IMR-90 (cell line): ENCODE measurements at regions not wholly inside any gene's neighbourhood (a gene's known extent, or its start where the extent isn't known, plus 50 kb on each side); places are given as distances from the start of the nearest gene placed in this dataset.

Experiments
- ATAC-seq: fragments of 200-7000 bp; cut with Tn5 transposase; 2 replicates; pipeline ENCODE4 v1.9.1; 2020; ENCODE audit warnings: low read depth, mild to moderate bottlenecking, moderate library complexity
- BruUV-seq: library from RNA; stranded (reverse); fragments of 400-500 nt; replicated peaks from 2 replicates; lab custom pipeline; 2021; lab: Mats Ljungman, UMichigan
- CTCF ChIA-PET: fragments of 300-600 bp; formaldehyde crosslinking; extraction: SDS; loops from one replicate; lab custom pipeline; 2021; ENCODE audit warnings: antibody characterized with exemption; lab: Yijun Ruan, JAX
- POLR2A ChIA-PET: fragments of 300-600 bp; sonication (Branson Sonifier 250); formaldehyde crosslinking; loops from one replicate; lab custom pipeline; 2022; ENCODE audit warnings: antibody characterized with exemption; ENCODE audit not compliant: unreplicated experiment; lab: Charles Lee
- DNase-seq: peaks from one replicate; pipeline ENCODE4 v3.0.0; 2013
- H2AFZ ChIP-seq: replicated peaks from 2 replicates; pipeline ENCODE3; 2013; ENCODE audit warnings: low read length, mild to moderate bottlenecking; ENCODE audit not compliant: poor library complexity
- H2AK5ac ChIP-seq: 2 replicates; pipeline ENCODE4 v1.6.1; 2013; ENCODE audit warnings: low read depth, low read length, inconsistent platforms
- H2AK9ac ChIP-seq: replicated peaks from 2 replicates; pipeline ENCODE3; 2013; ENCODE audit warnings: mild to moderate bottlenecking, low read depth, low read length, moderate library complexity; ENCODE audit not compliant: poor library complexity
- H2BK120ac ChIP-seq: 2 replicates; pipeline ENCODE4 v1.6.1; 2013; ENCODE audit warnings: low read depth, low read length, inconsistent platforms
- H2BK15ac ChIP-seq: 3 replicates; pipeline ENCODE4 v1.6.1; 2013; ENCODE audit warnings: low read depth, low read length, inconsistent platforms
- H2BK20ac ChIP-seq: 2 replicates; pipeline ENCODE4 v1.6.1; 2013; ENCODE audit warnings: low read depth, mild to moderate bottlenecking, inconsistent platforms, low read length, moderate library complexity
- H2BK5ac ChIP-seq: 2 replicates; pipeline ENCODE4 v1.6.1; 2013; ENCODE audit warnings: mild to moderate bottlenecking, low read depth, low read length, inconsistent platforms; ENCODE audit not compliant: poor library complexity, severe bottlenecking
- H3K14ac ChIP-seq: replicated peaks from 2 replicates; pipeline ENCODE4 v1.6.1; 2013; ENCODE audit warnings: low read depth, low read length, inconsistent platforms
- H3K18ac ChIP-seq: 2 replicates; pipeline ENCODE4 v1.6.1; 2013; ENCODE audit warnings: low read depth, low read length, control low read depth
- H3K23ac ChIP-seq: 2 replicates; pipeline ENCODE4 v1.6.1; 2013; ENCODE audit warnings: low read depth, low read length, inconsistent platforms
- H3K27ac ChIP-seq: 2 replicates; pipeline ENCODE4 v1.5.1; 2013; ENCODE audit warnings: mild to moderate bottlenecking, control low read depth, low read length; ENCODE audit not compliant: insufficient read depth
- H3K27me3 ChIP-seq: 2 replicates; pipeline ENCODE4 v1.6.1; 2013; ENCODE audit warnings: low read length; ENCODE audit not compliant: control insufficient read depth, insufficient read depth
- H3K36me3 ChIP-seq: 2 replicates; pipeline ENCODE4 v1.6.1; 2013; ENCODE audit warnings: low read length, mixed read lengths; ENCODE audit not compliant: control insufficient read depth, insufficient read depth
- H3K4ac ChIP-seq: 2 replicates; pipeline ENCODE4 v1.6.1; 2013; ENCODE audit warnings: low read depth, low read length, inconsistent platforms
- H3K4me1 ChIP-seq: 2 replicates; pipeline ENCODE4 v1.6.1; 2013; ENCODE audit warnings: low read length, mixed read lengths; ENCODE audit not compliant: control insufficient read depth, insufficient read depth
- H3K4me2 ChIP-seq: 2 replicates; pipeline ENCODE4 v1.6.1; 2013; ENCODE audit warnings: low read depth, mild to moderate bottlenecking, control low read depth, low read length, moderate library complexity
- H3K4me3 ChIP-seq: 2 replicates; pipeline ENCODE4 v1.5.1; 2013; ENCODE audit warnings: low read depth, mild to moderate bottlenecking, control low read depth, low read length, moderate library complexity; ENCODE audit not compliant: insufficient read depth
- H3K56ac ChIP-seq: 2 replicates; pipeline ENCODE4 v1.6.1; 2013; ENCODE audit warnings: low read length, inconsistent platforms; ENCODE audit not compliant: insufficient read depth; ENCODE audit errors: extremely low read depth
- H3K79me1 ChIP-seq, 2 experiments: 2 replicates each; pipeline ENCODE4 v1.6.1; 2013; ENCODE audit warnings: low read length in 2 of 2, inconsistent platforms in 1 of 2, low read depth in 1 of 2
- H3K9ac ChIP-seq: 2 replicates; pipeline ENCODE4 v1.6.1; 2013; ENCODE audit warnings: low read depth, low read length, control low read depth
- H3K9me1 ChIP-seq: 2 replicates; pipeline ENCODE4 v1.6.1; 2013; ENCODE audit warnings: low read length, inconsistent platforms; ENCODE audit not compliant: insufficient read depth
- H3K9me3 ChIP-seq: 2 replicates; pipeline ENCODE4 v1.6.1; 2013; ENCODE audit warnings: low read length; ENCODE audit not compliant: control insufficient read depth, insufficient read depth
- H4K20me1 ChIP-seq: 2 replicates; pipeline ENCODE4 v1.6.1; 2013; ENCODE audit warnings: low read length, inconsistent platforms; ENCODE audit not compliant: insufficient read depth
- H4K5ac ChIP-seq: 2 replicates; pipeline ENCODE4 v1.6.1; 2013; ENCODE audit warnings: mild to moderate bottlenecking, low read depth, low read length, control low read depth
- H4K8ac ChIP-seq, 2 experiments: 2 replicates each; pipeline ENCODE4 v1.6.1; 2013; ENCODE audit warnings: low read depth in 2 of 2, low read length in 2 of 2, control low read depth in 1 of 2, inconsistent platforms in 1 of 2
- H4K91ac ChIP-seq: 2 replicates; pipeline ENCODE4 v1.6.1; 2013; ENCODE audit warnings: low read depth, low read length, inconsistent platforms; ENCODE audit not compliant: insufficient read depth
- BHLHE40 ChIP-seq: fragments of 150-350 bp; IDR thresholded peaks from 2 replicates; pipeline ENCODE4 v1.6.1; 2016; ENCODE audit warnings: mild to moderate bottlenecking, low read depth, low read length
- CEBPB ChIP-seq: IDR thresholded peaks from 2 replicates; pipeline ENCODE4 v1.6.1; 2012; ENCODE audit warnings: low read depth, low read length, improper control_type of control experiment
- CHD1 ChIP-seq: IDR thresholded peaks from 2 replicates; pipeline ENCODE4 v1.6.1; 2012; ENCODE audit warnings: low read depth, low read length, improper control_type of control experiment
- CTCF ChIP-seq: conservative IDR thresholded peaks from 2 replicates; pipeline ENCODE4 v1.5.1; 2012; ENCODE audit warnings: mild to moderate bottlenecking, low read depth, low read length, improper control_type of control experiment
- ELK1 ChIP-seq: fragments of 150-350 bp; IDR thresholded peaks from 2 replicates; pipeline ENCODE4 v1.6.1; 2016; ENCODE audit warnings: low read depth, mild to moderate bottlenecking, low read length, moderate library complexity, borderline replicate concordance
- FOS ChIP-seq: fragments of 150-350 bp; IDR thresholded peaks from 2 replicates; pipeline ENCODE4 v1.6.1; 2016; ENCODE audit warnings: low read depth, low read length
- MAFK ChIP-seq: IDR thresholded peaks from 2 replicates; pipeline ENCODE4 v1.6.1; 2012; ENCODE audit warnings: low read depth, low read length, improper control_type of control experiment
- MAZ ChIP-seq: IDR thresholded peaks from 2 replicates; pipeline ENCODE4 v1.6.1; 2012; ENCODE audit warnings: low read depth, mild to moderate bottlenecking, low read length, improper control_type of control experiment, moderate library complexity, borderline replicate concordance
- MXI1 ChIP-seq: IDR thresholded peaks from 2 replicates; pipeline ENCODE4 v1.6.1; 2012; ENCODE audit warnings: low read depth, mild to moderate bottlenecking, low read length, moderate library complexity, borderline replicate concordance
- NFE2L2 ChIP-seq: fragments of 150-350 bp; IDR thresholded peaks from 2 replicates; pipeline ENCODE4 v1.6.1; 2016; ENCODE audit warnings: low read depth, mild to moderate bottlenecking, low read length
- POLR2A ChIP-seq: IDR thresholded peaks from 2 replicates; pipeline ENCODE4 v1.6.1; 2012; ENCODE audit warnings: mild to moderate bottlenecking, low read depth, low read length
- RAD21 ChIP-seq: IDR thresholded peaks from 2 replicates; pipeline ENCODE4 v1.6.1; 2012; ENCODE audit warnings: low read length, improper control_type of control experiment
- RCOR1 ChIP-seq: IDR thresholded peaks from 2 replicates; pipeline ENCODE4 v1.6.1; 2012; ENCODE audit warnings: mild to moderate bottlenecking, low read length, improper control_type of control experiment; ENCODE audit not compliant: insufficient replicate concordance
- RFX5 ChIP-seq: IDR thresholded peaks from 2 replicates; pipeline ENCODE4 v1.8.0; 2012; ENCODE audit warnings: low read depth, mild to moderate bottlenecking, low read length, moderate library complexity
- SMC3 ChIP-seq: fragments of 150-350 bp; IDR thresholded peaks from 2 replicates; pipeline ENCODE4 v1.6.1; 2016; ENCODE audit warnings: low read depth, mild to moderate bottlenecking, antibody characterized with exemption, low read length, moderate library complexity
- USF2 ChIP-seq: fragments of 150-350 bp; IDR thresholded peaks from 2 replicates; pipeline ENCODE4 v1.6.1; 2017; ENCODE audit warnings: mild to moderate bottlenecking, antibody characterized with exemption, low read length, low read depth
- WGBS, 2 experiments: methylation state at CpG; one replicate each; pipeline versions ENCODE4 v1.1.5 to v1.1.7; 2013; ENCODE audit warnings: missing lambda C conversion rate in 2 of 2; ENCODE audit not compliant: insufficient read length in 1 of 2; ENCODE audit errors: extremely low coverage in 2 of 2; 5-methylcytosine and 5-hydroxymethylcytosine counted together
- dilution Hi-C: fragments of 300-500 bp; cut with HindIII; formaldehyde crosslinking; loops from one replicate; pipeline ENCODE4 v1.14.3; 2018; ENCODE audit warnings: low sequenced_read_pairs; ENCODE audit not compliant: unreplicated experiment
- in situ Hi-C: fragments of 300-500 bp; cut with MboI; formaldehyde crosslinking; loops from 3 replicates; pipeline ENCODE4 v1.14.3; 2019; ENCODE audit warnings: low sequenced_read_pairs, inconsistent platforms, mixed read lengths
- intact Hi-C: fragments of 100-400 bp; cut with micrococcal nuclease; formaldehyde crosslinking; loops from 2 replicates; pipeline ENCODE4 v1.10.0; 2022

GRCh38 chr9:26775391-26775790 lies 117.2 kb downstream of the CAAP1 start:
- CTCF ChIA-PET, result no interaction called here
- H3K18ac ChIP-seq, result no peak overlapping the region
- no peak overlapping the region for H2AK9ac ChIP-seq
- no peaks in the 10 kb centered on the region for H3K9me3 ChIP-seq
- H2AFZ ChIP-seq, result no peak overlapping the region
- no peak overlapping the region for H2BK20ac ChIP-seq
- dilution Hi-C loops (no loop called here), in situ Hi-C loops (no loop called here), intact Hi-C loops (no loop called here)
- BruUV-seq, result no TSS peak
- no peak overlapping the region for H2AK5ac ChIP-seq
- no peak overlapping the region for H4K91ac ChIP-seq
- no CpG with 5 or more reads among the region's 3 CpGs for WGBS, 2 experiments
- H3K27ac ChIP-seq, result no peak overlapping the region
- no peak overlapping the region for H2BK15ac ChIP-seq
- POLR2A ChIA-PET, result no interaction called here
- TF ChIP-seq CTCF (no peak), ELK1 (no peak), POLR2A (no peak), MAFK (no peak), RCOR1 (no peak), RFX5 (no peak), MXI1 (no peak), FOS (no peak), CHD1 (no peak), USF2 (no peak), BHLHE40 (no peak), MAZ (no peak), SMC3 (no peak), RAD21 (no peak), CEBPB (no peak), NFE2L2 (no peak)
- H2BK120ac ChIP-seq, result no peak overlapping the region
- DNase-seq, result no peak
- H4K20me1 ChIP-seq, result no peaks in the 10 kb centered on the region
- no peaks in the 10 kb centered on the region for H3K9me1 ChIP-seq
- no peaks in the 10 kb centered on the region for H3K27me3 ChIP-seq
- no peak overlapping the region for H3K14ac ChIP-seq
- no peak overlapping the region for H3K9ac ChIP-seq
- H3K4me3 ChIP-seq, result no peak overlapping the region
- no peaks in the 10 kb centered on the region for H3K4me1 ChIP-seq
- H4K8ac ChIP-seq, result no peak overlapping the region
- no peaks in the 10 kb centered on the region for H3K79me1 ChIP-seq
- no peaks in the 10 kb centered on the region for H3K36me3 ChIP-seq
- no peak overlapping the region for H4K5ac ChIP-seq
- no peak overlapping the region for H2BK5ac ChIP-seq
- no peak overlapping the region for H3K56ac ChIP-seq
- no peak overlapping the region for H3K23ac ChIP-seq
- ATAC-seq, result no peak
- H3K4ac ChIP-seq, result no peak overlapping the region
- no peak overlapping the region for H3K4me2 ChIP-seq
